ENCODE measurements at regions not wholly inside any gene's neighbourhood (a gene's known extent, or its start where the extent isn't known, plus 50 kb on each side); places are given as distances from the start of the nearest gene placed in this dataset.

DNA sequence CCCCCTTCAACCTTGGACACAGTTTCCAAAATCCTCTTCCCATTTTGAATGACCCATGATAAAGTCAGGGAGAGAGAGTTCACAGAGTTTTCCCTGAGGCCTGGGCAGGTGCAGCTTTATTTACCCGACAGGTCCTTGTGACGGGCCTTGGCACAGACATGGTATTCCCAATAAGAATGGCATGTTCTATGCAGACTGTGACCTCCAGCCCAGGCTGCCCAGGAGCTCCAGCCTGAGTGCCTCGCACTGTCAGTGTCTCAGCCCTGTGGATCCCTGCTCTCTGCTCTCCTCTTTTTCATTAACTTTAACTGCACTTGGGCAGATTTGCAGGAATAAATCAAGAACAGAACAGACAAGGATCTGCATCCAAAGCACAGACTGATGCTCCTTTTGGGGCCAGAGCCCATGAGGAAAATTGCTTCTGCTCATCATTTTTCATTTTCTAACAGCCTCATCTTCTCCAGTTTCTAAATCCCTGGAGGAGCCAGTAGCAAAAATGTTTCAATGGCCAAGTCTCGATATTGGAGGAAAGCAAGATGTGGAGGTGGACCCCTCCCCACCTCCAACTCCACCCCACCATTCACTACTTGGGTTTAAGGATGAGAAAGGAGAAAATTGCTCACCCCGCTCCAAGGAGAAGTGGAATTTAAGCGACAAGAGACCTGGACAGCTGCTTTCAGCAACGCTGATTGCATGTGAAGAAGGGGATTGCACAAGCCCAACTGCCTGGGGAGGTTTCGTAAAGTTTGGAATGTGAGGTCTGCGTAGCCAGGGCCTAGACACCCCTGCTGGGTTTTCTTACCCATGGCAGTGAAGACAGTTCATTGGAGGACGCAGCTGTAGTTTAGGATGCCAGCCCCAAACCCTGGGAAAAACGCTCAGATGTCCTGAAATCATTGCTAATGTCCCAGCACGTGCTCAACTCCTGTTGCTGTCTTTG lies 225.9 kb downstream of the WDR11 start:
- TF ChIP-seq, protein P1, sequence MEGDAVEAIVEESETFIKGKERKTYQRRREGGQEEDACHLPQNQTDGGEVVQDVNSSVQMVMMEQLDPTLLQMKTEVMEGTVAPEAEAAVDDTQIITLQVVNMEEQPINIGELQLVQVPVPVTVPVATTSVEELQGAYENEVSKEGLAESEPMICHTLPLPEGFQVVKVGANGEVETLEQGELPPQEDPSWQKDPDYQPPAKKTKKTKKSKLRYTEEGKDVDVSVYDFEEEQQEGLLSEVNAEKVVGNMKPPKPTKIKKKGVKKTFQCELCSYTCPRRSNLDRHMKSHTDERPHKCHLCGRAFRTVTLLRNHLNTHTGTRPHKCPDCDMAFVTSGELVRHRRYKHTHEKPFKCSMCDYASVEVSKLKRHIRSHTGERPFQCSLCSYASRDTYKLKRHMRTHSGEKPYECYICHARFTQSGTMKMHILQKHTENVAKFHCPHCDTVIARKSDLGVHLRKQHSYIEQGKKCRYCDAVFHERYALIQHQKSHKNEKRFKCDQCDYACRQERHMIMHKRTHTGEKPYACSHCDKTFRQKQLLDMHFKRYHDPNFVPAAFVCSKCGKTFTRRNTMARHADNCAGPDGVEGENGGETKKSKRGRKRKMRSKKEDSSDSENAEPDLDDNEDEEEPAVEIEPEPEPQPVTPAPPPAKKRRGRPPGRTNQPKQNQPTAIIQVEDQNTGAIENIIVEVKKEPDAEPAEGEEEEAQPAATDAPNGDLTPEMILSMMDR (IDR thresholded peaks at IDR 0.05) = no peak
- TF ChIP-seq POLR2A (IDR thresholded peaks at IDR 0.05) = no peak

All from thyroid gland (tissue), 4 donors.